ENCODE measurements at regions not wholly inside any gene's neighbourhood (a gene's known extent, or its start where the extent isn't known, plus 50 kb on each side); places are given as distances from the start of the nearest gene placed in this dataset.
"Not testable (repeated sequence)": the region's sequence is repeated elsewhere in the genome, so short reads cannot be mapped to it uniquely, and the experiment has no call there.

DNA sequence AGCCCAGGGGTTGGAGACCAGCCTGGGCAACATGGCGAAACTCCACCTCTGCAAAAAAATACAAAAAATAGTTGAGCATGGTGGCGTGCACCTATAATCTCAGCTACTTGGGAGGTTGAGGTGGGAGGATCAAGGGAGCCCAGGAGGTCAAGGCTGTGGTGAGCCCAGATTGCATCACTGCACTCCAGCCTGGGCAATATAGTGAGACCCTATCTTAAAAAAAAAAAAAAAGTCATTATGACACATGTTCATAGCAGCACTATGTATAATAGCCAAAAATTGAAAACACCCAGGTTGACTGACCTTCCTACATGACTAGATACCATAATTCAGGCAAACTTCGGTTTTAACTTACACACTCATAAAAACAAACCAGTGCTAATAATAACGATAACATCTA lies 90.8 kb upstream of the RBPJ start:
- whole genome bisulfite sequencing, 3 donors: 93 to 97% (median 94%) methylated on average over 4 of the region's 4 CpGs
- H3K27ac ChIP-seq (ENCODE audit: low read depth, low read length): no peak overlapping the region

- WGBS, 3 donors: 87 to 88% (median 87%) methylated on average over 5 of the region's 5 CpGs
- no peak overlapping the region for H3K27ac ChIP-seq (ENCODE audit: low read depth, low read length)
Measured at GRCh38 chr4:26233350-26233749, 87.5 kb upstream of the RBPJ start.

GRCh38 chr4:26235500-26235899 lies 85.3 kb upstream of the RBPJ start:
- no peak overlapping the region for H3K27ac ChIP-seq (ENCODE audit: low read depth, low read length)

DNA sequence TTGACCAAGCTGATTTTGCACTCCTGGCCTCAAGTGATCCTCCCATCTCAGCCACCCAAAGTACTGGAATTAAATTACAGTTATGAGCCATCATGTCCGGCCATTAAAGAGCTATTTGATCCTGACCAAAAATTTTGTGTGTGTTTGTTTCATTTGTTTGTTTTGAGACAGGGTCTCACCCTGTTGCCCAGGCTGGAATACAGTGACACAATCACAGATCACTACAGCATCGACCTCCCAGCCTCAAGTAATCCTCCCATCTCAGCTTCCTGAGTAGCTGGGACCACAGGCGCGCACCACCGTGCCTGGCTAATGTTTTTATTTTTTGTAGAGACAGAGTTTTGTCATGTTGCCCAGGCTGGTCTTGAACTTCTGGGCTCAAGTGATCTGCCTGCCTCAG lies 82.9 kb upstream of the RBPJ start:
- no peak overlapping the region for H3K27ac ChIP-seq (ENCODE audit: low read depth, low read length)
- 83 to 96% (median 90%) methylated on average over 5 of the region's 5 CpGs for WGBS, 3 donors

- WGBS, 3 donors: 32 to 79% (median 61%) methylated on average over 4 of the region's 4 CpGs
- H3K27ac ChIP-seq (ENCODE audit: low read depth, low read length): no peak overlapping the region
Measured at GRCh38 chr4:26238426-26238777, 82.4 kb upstream of the RBPJ start.

DNA sequence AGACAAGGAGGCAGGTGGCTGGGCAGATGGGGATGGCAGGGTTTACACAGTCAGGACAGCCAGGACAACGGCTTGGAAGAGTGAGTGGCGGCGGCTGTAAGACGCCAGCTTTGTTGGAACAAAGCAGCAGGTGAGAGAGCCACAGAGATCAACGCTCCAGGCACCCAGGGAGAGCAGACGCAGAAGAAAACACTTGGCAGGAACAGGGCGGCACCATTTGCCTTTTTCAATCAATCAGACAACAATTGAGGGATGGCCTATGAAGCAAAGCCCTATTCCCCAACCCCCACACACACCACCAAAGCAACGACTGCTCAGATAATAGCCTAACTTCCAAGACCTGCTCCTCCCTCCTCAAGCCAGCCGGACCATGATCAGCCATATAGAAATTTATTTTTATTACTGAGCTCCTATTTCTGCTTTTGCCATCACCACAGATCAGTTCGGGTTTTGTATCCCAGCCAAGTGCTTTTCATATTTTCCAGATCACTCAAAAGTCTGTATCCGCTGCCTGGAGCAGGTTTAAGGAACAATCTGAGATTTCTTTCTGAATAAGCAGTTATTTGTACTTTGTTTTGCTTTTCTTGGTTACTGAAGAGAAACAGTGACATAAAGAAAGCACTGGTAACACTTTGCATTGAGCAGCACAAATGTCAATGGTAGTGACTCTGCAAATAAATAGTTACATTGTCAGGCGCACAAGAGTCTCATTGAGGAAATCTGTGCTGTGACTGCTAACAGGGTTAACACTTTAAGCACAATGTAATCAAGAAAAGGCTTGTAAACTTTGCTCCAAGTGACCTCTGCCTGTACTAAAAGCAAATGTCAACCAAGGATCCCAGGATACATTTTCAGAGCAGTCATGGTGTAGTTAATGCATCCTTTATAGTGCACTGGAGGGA lies 81.8 kb upstream of the RBPJ start:
- WGBS, 3 donors: 43 to 62% (median 53%) methylated on average over 12 of the region's 12 CpGs
- H3K27ac ChIP-seq (ENCODE audit: low read depth, low read length): no peak overlapping the region

DNA sequence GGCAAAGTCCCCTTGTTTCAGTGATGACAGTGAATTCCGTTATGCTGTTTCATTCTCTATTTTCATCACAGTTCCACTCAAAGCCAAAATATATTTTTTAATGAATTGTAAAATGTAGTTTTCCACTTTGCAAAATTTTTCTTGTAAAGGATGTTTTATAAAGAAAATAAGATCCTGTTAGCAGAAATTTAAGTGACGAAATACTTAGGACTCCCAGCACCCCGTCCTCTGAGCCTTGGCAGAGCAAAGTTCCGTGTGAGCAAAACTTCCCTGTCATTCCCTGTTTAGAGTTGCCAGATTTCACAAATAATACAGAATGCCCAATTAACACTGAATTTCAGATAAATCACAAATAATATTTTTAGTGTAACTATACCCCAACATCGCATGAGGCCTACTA lies 81.0 kb upstream of the RBPJ start:
- WGBS, 3 donors: 65 to 84% (median 67%) methylated on average over 5 of the region's 5 CpGs

DNA sequence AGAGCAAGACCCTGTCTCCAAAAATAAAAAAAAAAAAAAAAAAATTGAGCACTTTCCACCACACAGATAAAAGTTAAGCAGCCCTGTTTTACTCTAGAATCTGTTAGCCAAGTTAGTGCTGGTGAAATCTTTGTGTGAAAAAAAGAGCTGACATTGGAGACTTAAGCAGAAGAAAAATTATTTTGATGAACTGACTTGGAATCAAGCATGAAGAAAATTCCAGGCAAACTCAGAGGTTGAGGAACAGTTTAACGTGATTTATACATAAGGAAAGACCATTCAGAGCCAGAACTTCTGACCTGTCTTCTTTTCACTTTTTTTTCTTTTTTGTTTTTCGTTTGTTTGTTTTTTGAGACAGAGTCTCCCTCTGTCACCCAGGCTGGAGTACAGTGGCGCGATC lies 79.6 kb upstream of the RBPJ start:
- WGBS, 3 donors: 77 to 87% (median 86%) methylated on average over 4 of the region's 4 CpGs
- H3K27ac ChIP-seq (ENCODE audit: low read depth, low read length): no peak overlapping the region

More for the DNA sequence above, 81.0 kb upstream of the RBPJ start:
- no peak overlapping the region for H3K27ac ChIP-seq (ENCODE audit: low read depth, low read length)

DNA sequence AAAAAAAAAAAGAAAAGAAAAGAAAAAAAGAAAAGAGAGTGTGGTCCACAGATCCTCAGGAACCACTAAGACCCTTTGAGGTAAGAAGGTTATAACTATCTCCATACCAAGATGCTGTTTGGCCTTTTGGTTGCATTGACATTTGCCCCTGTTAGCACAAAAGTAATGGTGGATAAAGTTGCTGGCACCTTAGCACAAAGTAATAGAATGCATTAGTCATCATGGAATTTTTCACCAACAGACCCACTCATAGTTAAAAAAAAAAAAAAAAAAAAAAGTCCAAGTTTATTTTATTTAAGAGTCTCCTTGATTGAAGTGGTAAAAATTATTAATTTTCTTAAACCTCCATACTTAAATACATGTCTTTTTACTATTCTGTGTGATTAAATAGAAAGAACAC lies 78.4 kb upstream of the RBPJ start:
- no peak overlapping the region for H3K27ac ChIP-seq (ENCODE audit: low read depth, low read length)

GRCh38 chr4:26244138-26244537 lies 76.7 kb upstream of the RBPJ start:
- H3K27ac ChIP-seq (ENCODE audit: low read depth, low read length): not testable (repeated sequence)
- WGBS, 3 donors: 0 to 27% methylated on average over 1 of the region's 1 CpG; no CpG with 5 or more reads in 1 of the 3 donors

GRCh38 chr4:26248647-26249046 lies 72.2 kb upstream of the RBPJ start:
- H3K27ac ChIP-seq (ENCODE audit: low read depth, low read length): no peak overlapping the region

DNA sequence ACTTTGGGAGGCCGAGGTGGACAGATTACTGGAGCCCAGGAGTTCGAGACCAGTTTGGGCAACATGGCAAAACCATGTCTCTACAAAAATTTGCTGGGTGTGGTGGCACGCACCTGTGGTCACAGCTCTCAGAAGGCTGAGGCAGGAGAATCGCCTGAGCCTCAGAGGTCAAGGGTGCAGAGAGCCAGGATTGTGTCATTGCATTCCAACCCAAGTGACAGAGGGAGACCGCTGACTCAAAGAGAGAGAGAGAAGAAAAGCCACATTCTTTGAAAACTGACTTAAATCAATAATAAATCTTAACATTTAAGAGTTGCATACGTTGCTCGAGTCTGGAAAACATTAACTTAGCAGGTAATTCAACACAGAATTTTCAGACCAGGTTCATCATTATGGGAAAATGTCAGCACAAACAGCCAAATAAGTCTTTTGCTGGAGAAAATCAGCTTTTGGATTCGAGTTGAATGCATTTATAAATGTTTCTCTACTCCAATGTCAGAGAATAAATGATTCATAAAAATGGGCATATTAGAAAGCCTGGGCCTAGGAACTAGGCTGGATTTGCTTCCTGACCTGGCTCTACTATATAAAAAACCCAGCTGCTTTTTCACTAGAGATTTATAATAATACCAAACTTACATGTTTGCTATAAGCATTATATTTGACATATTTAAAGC lies 68.3 kb upstream of the RBPJ start:
- H3K27ac ChIP-seq (ENCODE audit: low read depth, low read length): no peak overlapping the region
- WGBS, 3 donors: 63 to 87% (median 87%) methylated on average over 8 of the region's 8 CpGs

DNA sequence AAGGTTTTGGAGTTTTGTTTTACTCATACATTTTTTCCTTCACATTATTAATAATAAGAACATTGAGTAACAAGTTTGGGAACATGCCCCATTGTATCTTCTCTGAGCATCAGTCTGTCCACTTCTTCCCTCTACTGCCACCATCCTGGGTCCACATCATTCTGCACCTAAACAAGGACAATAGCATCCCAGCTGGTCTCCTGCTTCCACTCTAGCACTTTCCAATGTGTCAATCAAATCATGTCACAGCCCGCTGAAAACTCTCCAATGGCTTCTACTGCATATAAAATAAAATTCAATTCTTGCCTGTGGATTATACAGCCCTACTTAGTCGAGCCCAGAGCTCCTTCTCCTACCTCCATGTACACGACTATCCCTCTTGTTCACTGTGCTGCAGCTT lies 66.8 kb upstream of the RBPJ start:
- 91 to 96% (median 93%) methylated on average over 3 of the region's 3 CpGs for WGBS, 3 donors
- no peak overlapping the region for H3K27ac ChIP-seq (ENCODE audit: low read depth, low read length)

DNA sequence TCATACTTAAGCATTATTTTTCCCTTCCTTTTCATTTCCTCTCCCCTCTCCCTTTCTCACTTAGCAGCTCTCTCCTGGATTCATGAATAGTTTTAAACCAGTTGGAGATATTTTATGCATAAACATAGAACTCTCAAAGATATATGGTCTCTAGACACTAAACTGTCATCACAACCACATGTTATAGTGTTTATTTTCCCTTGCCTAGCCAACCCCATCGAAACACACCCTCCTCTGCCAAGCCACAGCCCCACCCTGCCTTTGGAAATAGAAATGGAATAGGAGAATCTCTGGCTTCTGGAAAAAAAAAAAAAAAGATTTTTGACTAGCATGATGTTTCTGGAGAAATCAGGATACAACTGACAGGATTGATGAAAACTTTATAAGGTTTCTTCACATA lies 64.8 kb upstream of the RBPJ start:
- H3K27ac ChIP-seq (ENCODE audit: low read depth, low read length): no peak overlapping the region
- WGBS, 3 donors: 30 to 86% (median 41%) methylated on average over 1 of the region's 1 CpG

DNA sequence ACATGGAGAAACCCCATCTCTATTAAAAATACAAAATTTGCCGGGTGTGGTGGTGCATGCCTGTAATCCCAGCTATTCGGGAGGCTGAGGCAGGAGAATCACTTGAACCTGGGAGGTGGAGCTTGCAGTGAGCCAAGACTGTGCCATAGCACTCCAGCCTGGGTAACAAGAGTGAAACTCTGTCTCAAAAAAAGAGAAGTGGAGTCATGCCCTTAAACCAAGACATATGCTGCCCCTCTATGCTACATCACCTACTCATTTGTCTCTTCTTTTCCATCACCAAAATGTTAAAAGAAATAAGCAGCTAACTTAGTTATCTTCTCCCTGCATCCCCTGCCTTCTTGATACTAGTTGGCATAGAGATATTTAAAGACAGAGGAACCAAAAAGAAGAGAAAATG lies 63.4 kb upstream of the RBPJ start:
- 90 to 96% (median 93%) methylated on average over 2 of the region's 2 CpGs for WGBS, 3 donors
- not testable (repeated sequence) for H3K27ac ChIP-seq (ENCODE audit: low read depth, low read length)

DNA sequence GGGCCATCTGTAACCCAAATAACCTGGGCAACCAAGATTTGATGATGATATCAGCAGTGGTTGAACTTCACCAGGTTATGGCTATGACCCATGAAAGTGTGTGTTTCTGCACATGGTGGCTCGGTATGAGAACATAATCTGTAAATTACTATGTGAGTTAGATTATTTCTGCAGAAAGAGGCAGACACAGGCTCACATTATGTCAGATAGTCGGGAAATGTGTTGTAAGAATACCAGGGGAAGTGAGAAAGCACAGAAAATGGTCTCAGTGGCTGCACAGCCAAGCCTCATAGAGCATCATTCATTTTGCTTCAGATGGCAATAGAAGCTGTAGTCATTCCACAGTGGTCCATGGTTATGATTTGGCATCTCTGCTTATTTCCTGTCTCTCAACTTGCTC lies 63.0 kb upstream of the RBPJ start:
- WGBS, 3 donors: 60 to 79% (median 68%) methylated on average over 2 of the region's 2 CpGs
- no peak overlapping the region for H3K27ac ChIP-seq (ENCODE audit: low read depth, low read length)

GRCh38 chr4:26260571-26260970 lies 60.2 kb upstream of the RBPJ start:
- H3K27ac ChIP-seq (ENCODE audit: low read depth, low read length): no peak overlapping the region
- 82 to 89% (median 89%) methylated on average over 2 of the region's 2 CpGs for WGBS, 3 donors

DNA sequence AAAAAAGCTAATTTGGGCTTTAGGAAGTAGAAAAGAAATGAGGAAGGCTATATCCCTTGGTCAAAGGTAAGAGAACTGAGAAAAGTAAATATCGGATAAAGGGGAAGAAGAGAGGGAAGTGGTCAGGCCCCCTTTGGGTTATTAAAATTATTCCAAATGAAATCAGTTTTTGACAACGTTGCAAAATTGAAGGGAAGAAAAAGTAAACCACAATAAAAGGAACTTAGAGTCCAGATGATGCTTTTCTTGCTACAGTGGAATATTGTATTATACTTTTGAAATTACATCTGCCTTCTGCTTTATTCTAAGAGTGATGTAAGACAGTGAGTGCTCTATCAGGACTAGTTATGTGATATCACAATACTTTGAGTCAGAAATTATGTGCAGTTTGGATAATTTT lies 59.4 kb upstream of the RBPJ start:
- no peak overlapping the region for H3K27ac ChIP-seq (ENCODE audit: low read depth, low read length)

DNA sequence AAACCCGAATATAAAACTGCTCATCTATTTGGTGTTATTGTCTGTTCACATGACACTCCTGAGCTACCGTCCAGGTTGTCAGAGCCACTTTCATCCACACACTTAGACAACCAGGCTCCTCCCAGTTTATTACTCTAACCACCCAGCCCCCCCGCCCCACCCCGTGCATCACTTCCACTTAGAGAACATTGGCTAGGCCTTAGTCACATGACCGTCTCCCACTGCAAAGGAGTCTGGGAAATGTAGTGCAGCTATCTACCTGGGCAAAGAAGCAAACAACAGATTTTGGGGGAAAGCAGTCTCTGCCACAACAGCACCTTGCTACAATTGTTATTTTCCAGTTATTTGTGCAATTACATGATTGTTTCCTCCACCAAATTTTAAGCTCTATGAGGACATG lies 57.6 kb upstream of the RBPJ start:
- 73 to 89% (median 78%) methylated on average over 5 of the region's 5 CpGs for WGBS, 3 donors
- no peak overlapping the region for H3K27ac ChIP-seq (ENCODE audit: low read depth, low read length)

More for the DNA sequence above, 59.4 kb upstream of the RBPJ start:
- 37 to 51% (median 50%) methylated on average over 2 of the region's 2 CpGs for WGBS, 3 donors

DNA sequence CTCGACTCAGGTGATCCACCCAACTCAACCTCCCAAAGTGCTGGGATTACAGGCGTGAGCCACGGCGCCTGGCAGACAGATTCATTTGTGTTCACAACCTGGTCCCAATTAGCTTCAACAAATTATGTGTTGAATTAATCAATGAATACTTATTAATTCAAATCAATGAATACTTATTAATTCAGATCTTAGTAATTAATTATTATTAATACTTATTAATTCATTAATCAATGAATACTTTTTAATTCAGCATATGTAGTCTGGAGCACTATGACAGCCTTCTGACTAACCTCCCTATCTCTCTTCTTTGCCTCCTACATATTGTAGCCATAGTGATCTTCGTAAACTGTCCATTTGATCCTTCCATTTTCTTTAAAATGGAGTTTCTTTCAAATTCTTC lies 56.7 kb upstream of the RBPJ start:
- WGBS, 3 donors: 96 to 99% (median 99%) methylated on average over 5 of the region's 5 CpGs
- no peak overlapping the region for H3K27ac ChIP-seq (ENCODE audit: low read depth, low read length)
